Vagina (tissue), 2 donors: ENCODE measurements at regions not wholly inside any gene's neighbourhood (a gene's known extent, or its start where the extent isn't known, plus 50 kb on each side); places are given as distances from the start of the nearest gene placed in this dataset.

Source experiments
- DNase-seq, 2 donors: peaks; one replicate each; pipeline ENCODE4 v3.0.0-alpha.2; 2017; ENCODE audit errors: extremely low spot score in 2 of 2
- H3K27ac ChIP-seq: fragments of 200-600 bp; sonication (generic); one replicate; pipeline ENCODE4 v1.5.1; 2019
- H3K27me3 ChIP-seq: fragments of 200-600 bp; sonication (generic); one replicate; pipeline ENCODE4 v1.5.1; 2019
- H3K36me3 ChIP-seq, 2 donors: fragments of 200-600 bp; sonication (generic); one replicate each; pipeline ENCODE4 v1.5.1; 2017 to 2019
- H3K4me1 ChIP-seq: fragments of 200-600 bp; sonication (generic); one replicate; pipeline ENCODE4 v1.5.1; 2019
- H3K4me3 ChIP-seq, 2 donors: fragments of 200-600 bp; sonication (generic); 1 replicate in 1 of 2; 2 replicates in 1 of 2; pipeline ENCODE4 v1.5.1; 2016 to 2019
- H3K9me3 ChIP-seq: fragments of 200-600 bp; sonication (generic); one replicate; pipeline ENCODE4 v1.5.1; 2019
- POLR2A ChIP-seq, 2 donors: fragments of 450-650 bp; IDR thresholded peaks; one replicate each; pipeline ENCODE4 v1.6.1; 2017; ENCODE audit warnings: antibody characterized with exemption in 2 of 2, mild to moderate bottlenecking in 2 of 2, moderate library complexity in 2 of 2
- POLR2AphosphoS5 ChIP-seq, 2 donors: sonication (generic); formaldehyde crosslinking; IDR thresholded peaks; one replicate each; pipeline ENCODE4 v1.9.0; 2017; ENCODE audit warnings: antibody characterized with exemption in 2 of 2, mild to moderate bottlenecking in 2 of 2, low read depth in 1 of 2; ENCODE audit not compliant: insufficient read depth in 1 of 2
- intact Hi-C: fragments of 100-400 bp; cut with DNase I; formaldehyde crosslinking; loops from one replicate; pipeline ENCODE4 v1.15.1; 2023
- TF ChIP-seq, protein P1 (sequence below), 3 experiments: fragments of 450-650 bp in 2 of 3; fragments of 200-600 bp in 1 of 3; sonication (generic) in 1 of 3; IDR thresholded peaks; one replicate each; pipeline ENCODE4 v1.5.1; 2017 to 2019; ENCODE audit warnings: antibody characterized with exemption in 3 of 3, mild to moderate bottlenecking in 2 of 3, moderate library complexity in 2 of 3

DNA sequence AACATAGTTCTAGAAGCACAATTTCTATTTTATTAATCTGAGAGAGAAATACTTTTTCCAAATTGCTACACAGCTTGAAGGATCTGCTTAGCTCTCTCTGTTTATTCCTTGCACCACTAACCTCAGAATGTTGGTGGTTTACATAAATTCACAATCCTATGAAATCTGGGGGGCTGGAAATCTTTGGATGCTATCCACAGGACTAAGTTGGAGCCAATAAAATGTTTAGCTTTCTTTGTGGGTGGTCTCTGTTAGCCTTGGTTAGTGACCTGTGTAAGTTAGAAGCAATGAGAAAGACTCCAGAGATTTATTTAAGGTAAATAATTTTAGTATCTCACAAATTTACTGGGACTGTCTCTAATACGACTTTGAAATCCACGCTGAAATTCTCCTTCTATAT is 418.1 kb downstream of the ADGRL2 start:
- H3K4me3 ChIP-seq, result no peak overlapping the region

GRCh38 chr1:82215853-82216175 is 415.1 kb downstream of the ADGRL2 start:
- TF ChIP-seq, protein P1, sequence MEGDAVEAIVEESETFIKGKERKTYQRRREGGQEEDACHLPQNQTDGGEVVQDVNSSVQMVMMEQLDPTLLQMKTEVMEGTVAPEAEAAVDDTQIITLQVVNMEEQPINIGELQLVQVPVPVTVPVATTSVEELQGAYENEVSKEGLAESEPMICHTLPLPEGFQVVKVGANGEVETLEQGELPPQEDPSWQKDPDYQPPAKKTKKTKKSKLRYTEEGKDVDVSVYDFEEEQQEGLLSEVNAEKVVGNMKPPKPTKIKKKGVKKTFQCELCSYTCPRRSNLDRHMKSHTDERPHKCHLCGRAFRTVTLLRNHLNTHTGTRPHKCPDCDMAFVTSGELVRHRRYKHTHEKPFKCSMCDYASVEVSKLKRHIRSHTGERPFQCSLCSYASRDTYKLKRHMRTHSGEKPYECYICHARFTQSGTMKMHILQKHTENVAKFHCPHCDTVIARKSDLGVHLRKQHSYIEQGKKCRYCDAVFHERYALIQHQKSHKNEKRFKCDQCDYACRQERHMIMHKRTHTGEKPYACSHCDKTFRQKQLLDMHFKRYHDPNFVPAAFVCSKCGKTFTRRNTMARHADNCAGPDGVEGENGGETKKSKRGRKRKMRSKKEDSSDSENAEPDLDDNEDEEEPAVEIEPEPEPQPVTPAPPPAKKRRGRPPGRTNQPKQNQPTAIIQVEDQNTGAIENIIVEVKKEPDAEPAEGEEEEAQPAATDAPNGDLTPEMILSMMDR (IDR thresholded peaks at IDR 0.05), result no peak
- TF ChIP-seq POLR2A (IDR thresholded peaks at IDR 0.05) (no peak), POLR2AphosphoS5 (IDR thresholded peaks at IDR 0.05; ENCODE audit: insufficient read depth in 1 of 2, low read depth in 1 of 2) (no peak)
- intact Hi-C loops, result no loop called here
- no peaks in the 10 kb centered on the region for H3K4me1 ChIP-seq
- H3K4me3 ChIP-seq, result no peak overlapping the region
- H3K36me3 ChIP-seq, result no peaks in the 10 kb centered on the region
- H3K9me3 ChIP-seq, result no peaks in the 10 kb centered on the region
- H3K27ac ChIP-seq, result no peak overlapping the region
- DNase-seq, result no peak
- no peaks in the 10 kb centered on the region for H3K27me3 ChIP-seq

More for the DNA sequence above, 418.1 kb downstream of the ADGRL2 start:
- no peak for DNase-seq
- no peak overlapping the region for H3K27ac ChIP-seq
- intact Hi-C loops, result no loop called here
- no peak for TF ChIP-seq POLR2A (IDR thresholded peaks at IDR 0.05)
- no peak for TF ChIP-seq POLR2AphosphoS5 (IDR thresholded peaks at IDR 0.05; ENCODE audit: insufficient read depth in 1 of 2, low read depth in 1 of 2)
- TF ChIP-seq, protein P1 (IDR thresholded peaks at IDR 0.05), result no peak
- no peaks in the 10 kb centered on the region for H3K4me1 ChIP-seq
- no peaks in the 10 kb centered on the region for H3K36me3 ChIP-seq
- no peaks in the 10 kb centered on the region for H3K27me3 ChIP-seq
- no peaks in the 10 kb centered on the region for H3K9me3 ChIP-seq

DNA sequence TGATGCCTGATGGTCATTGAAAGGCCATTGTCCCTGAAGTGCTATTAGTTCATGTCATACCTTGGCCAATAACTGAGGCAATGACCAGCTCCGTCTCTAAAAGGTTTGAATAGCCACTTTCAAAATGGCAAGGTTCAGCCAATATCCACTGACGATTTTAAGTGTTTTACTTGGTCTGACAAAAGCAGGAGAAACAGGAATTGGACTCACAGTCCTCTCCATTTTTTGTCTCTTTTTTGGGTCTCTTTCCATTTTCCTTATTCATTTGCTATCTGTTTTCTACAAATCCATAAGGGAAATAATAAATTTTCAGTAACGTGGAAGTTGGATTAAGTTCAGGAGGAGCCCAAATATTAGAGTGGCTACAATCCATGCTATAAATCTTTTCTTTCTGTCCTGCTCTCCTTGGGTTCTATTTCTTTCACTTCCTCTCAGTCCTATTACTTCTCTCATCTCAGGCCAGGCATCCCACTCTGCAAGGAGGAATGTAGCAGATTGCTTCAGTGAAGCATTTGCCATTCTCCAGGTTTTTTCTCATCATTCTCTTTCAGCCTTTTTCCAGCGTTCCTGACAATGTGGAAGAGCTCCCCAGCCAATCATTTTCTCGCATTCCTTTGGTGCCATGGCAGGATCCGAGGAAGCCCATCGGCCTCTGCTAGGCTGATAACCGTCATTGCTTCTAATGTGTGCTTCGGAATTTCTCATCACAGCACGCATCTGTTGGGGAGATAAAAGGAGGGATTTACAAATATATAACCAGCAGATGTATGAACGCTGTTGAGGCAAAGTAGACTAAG is 414.5 kb downstream of the ADGRL2 start:
- H3K9me3 ChIP-seq, result no peaks in the 10 kb centered on the region
- intact Hi-C loops, result no loop called here
- H3K27ac ChIP-seq, result no peak overlapping the region
- DNase-seq, result no peak
- no peak overlapping the region for H3K4me3 ChIP-seq
- H3K27me3 ChIP-seq, result no peaks in the 10 kb centered on the region
- no peaks in the 10 kb centered on the region for H3K36me3 ChIP-seq
- TF ChIP-seq POLR2A (IDR thresholded peaks at IDR 0.05), result no peak
- TF ChIP-seq, protein P1 (IDR thresholded peaks at IDR 0.05), result no peak
- TF ChIP-seq POLR2AphosphoS5 (IDR thresholded peaks at IDR 0.05; ENCODE audit: insufficient read depth in 1 of 2, low read depth in 1 of 2), result no peak
- H3K4me1 ChIP-seq, result no peaks in the 10 kb centered on the region

DNA sequence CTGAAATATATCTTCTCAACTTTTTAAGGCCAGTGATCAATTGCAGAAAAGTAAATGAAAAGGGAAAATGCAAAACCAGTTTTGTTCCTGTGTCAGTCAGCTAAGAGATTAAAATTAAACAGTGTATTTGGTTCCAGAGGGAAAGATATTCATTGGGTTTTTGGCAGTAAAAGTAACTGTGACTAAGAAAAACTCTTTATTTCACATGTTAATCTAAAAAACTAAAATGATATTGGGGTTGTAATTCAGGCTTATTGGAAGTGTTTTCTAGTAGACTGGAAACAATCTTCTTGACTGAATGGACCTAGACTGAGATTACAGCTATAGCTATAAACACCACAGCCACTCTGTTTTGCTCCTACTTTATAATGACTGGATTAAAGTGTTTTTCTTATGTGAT is 413.9 kb downstream of the ADGRL2 start:
- TF ChIP-seq POLR2AphosphoS5 (IDR thresholded peaks at IDR 0.05; ENCODE audit: insufficient read depth in 1 of 2, low read depth in 1 of 2) (no peak), POLR2A (IDR thresholded peaks at IDR 0.05) (no peak)
- TF ChIP-seq, protein P1 (IDR thresholded peaks at IDR 0.05), result no peak
- intact Hi-C loops, result no loop called here
- Histone ChIP-seq H3K9me3 (no peaks in the 10 kb centered on the region), H3K4me1 (no peaks in the 10 kb centered on the region), H3K36me3 (no peaks in the 10 kb centered on the region), H3K27ac (no peak overlapping the region), H3K4me3 (no peak overlapping the region), H3K27me3 (no peaks in the 10 kb centered on the region)
- no peak for DNase-seq

DNA sequence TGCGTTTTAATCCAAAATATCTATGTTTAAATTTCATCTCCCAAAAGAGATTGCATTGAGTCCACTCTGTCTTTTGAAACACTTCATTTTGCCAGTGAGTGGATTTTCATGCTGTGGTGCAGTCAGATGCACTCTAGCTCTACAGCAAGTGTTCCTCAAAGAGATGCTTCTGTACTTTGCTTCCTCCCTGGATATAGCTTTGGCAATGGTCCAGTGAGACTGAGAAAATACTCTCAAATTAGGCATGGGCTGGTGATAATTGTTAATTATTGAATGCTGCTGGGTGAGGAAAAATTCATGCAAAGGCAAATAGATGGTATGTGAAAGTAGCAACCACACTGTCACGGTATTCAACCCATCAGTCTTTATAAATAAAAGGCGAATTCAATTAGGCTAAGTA is 396.9 kb downstream of the ADGRL2 start:
- no peaks in the 10 kb centered on the region for H3K27me3 ChIP-seq
- H3K27ac ChIP-seq, result no peak overlapping the region
- no peaks in the 10 kb centered on the region for H3K4me1 ChIP-seq
- no peak overlapping the region for H3K4me3 ChIP-seq
- H3K36me3 ChIP-seq, result no peaks in the 10 kb centered on the region
- DNase-seq, result no peak
- TF ChIP-seq, protein P1 (IDR thresholded peaks at IDR 0.05), result no peak
- no peak for TF ChIP-seq POLR2AphosphoS5 (IDR thresholded peaks at IDR 0.05; ENCODE audit: insufficient read depth in 1 of 2, low read depth in 1 of 2)
- TF ChIP-seq POLR2A (IDR thresholded peaks at IDR 0.05), result no peak
- intact Hi-C loops, result no loop called here
- H3K9me3 ChIP-seq, result no peaks in the 10 kb centered on the region
